HG02943 (cell line): ENCODE measurements at regions not wholly inside any gene's neighbourhood (a gene's known extent, or its start where the extent isn't known, plus 50 kb on each side); places are given as distances from the start of the nearest gene placed in this dataset.

Experiments used
- ATAC-seq: cut with Tn5 transposase; IDR thresholded peaks from one replicate; pipeline ENCODE4 v1.9.1; 2021; ENCODE audit warnings: mild to moderate bottlenecking, low read depth, moderate library complexity; ENCODE audit not compliant: unreplicated experiment

DNA sequence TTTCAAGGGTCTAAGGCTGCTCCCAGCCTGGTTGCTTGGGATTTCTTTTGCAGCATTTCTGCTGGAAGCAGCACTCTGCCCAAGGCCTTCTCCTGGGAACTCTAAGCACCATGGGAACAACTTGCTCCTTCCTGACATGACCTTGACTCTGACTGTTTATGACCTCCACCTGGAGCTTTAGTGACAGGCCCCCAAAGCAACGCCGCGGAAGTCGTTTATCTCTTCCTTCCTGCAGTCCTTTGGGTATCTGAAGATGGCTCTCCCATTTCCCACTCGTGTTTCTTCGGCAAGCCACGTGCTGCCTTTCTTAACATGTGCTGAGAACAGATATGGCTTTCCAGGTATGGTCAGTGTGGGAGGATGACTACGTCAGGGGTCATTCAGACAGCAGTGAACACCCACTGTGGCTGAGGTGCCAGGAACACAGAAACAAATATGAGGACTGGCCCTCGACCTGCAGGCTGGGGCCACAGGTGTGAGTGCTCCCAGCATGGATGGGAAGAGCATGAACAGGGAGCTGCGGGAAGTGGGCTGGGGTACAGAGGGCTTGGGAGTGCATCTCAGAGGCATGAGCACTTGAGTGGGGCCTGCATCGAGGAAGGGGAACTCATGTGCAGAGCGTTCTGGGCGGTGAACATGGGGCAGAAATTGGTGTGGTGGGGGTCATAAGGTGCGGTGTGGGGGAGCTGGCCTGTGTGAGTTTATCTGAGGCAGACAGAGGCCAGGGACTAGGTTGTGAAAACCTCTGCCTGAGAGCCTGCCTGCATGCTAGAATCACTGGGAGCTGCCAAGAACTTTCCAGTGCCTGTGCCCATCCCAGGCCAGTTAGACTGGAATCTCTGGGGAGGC, 140.5 kb downstream of the TSN start:
- ATAC-seq = no peak

DNA sequence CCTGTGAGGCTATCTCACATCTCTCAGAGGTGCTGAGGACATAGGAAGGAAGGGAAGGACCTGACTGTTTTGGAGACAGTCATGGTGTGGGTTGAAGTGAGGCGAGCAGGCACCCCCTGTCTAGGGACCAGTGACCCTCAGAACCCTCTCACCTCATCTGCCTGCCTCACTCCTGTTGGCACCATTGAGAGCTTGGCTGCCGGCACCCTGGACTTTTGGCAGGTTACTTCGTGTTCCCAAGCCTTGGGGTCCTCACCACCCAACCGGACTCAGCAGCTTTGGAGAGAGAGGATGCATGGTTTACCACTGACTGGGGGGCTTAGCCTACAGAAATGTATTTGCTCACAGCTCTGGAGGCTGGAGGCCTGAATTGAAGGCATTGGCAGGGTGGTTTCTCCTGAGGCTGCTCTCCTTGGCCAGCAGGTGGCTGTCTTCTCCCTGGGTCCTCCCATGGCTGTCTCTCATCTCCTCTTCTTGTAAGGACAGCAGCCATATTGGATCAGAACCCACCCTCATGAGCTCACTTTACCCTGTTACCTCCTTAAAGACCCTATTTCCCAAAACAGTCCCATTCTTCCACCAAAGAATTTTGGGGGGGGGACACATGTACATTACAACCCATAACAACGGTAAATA, 142.0 kb downstream of the TSN start:
- ATAC-seq = peak; percentile 81

- ATAC-seq = no peak
These were observed 143.0 kb downstream of the TSN start for GRCh38 chr2:121898483-121898882.

DNA sequence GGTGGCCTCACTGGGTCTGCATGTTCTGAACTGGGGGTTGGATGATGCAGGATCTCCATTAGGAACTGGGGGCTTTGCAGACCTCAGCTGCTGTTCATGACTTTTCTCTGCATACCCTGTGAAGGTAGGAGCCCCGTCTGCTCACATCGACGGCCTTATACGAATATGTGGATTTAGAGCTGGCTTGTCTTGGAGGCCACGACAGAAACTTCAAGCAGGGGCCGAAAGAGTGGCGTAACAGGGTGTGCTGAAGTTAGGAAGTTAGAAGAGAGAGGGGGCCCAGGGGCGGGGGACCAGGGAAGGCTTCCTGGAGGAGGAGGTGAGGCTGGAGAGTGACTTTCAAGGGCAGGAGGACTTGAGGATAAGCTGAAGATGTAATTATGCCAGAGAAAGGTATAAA, 144.9 kb downstream of the TSN start:
- no peak for ATAC-seq

DNA sequence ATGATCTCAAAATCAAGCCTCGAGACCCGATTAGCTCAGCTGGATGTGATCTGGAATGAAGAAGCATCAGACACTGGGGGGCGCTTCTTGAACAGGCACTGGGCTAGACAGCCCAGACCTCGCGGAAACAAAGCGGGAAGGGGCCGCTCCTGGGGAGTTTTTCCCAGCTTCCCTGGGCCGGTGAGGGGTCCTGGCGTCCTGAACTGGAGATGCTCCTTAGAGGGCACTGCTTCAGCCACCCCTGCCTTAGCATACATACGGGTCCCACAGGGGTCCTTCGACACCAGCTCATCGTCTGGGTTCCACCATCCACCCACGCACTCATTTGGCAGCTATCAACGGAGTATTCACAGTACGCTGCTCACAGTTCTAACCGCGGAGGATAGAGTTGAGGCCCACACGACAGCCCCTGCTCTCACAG, 146.7 kb downstream of the TSN start:
- ATAC-seq = no peak

DNA sequence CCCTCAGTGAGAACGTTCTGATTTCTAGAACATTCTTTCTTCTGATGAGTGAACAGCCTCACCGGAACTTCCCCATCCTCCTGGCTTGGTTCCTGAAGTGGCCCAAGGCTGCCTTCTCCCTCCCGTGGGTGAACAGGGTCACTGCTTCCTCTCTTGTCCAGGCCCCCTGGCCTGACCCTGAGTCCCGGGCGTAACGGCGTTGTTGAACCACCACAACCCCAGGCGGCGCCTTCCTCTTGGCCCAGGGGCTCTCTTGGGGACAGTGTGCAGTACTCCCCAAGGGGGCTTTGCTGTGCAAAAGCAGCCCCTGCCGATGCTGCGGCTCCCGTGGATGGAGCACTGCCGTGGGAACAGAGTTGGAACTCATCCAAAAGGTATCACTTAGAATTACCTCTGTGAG, 147.2 kb downstream of the TSN start:
- ATAC-seq = no peak

DNA sequence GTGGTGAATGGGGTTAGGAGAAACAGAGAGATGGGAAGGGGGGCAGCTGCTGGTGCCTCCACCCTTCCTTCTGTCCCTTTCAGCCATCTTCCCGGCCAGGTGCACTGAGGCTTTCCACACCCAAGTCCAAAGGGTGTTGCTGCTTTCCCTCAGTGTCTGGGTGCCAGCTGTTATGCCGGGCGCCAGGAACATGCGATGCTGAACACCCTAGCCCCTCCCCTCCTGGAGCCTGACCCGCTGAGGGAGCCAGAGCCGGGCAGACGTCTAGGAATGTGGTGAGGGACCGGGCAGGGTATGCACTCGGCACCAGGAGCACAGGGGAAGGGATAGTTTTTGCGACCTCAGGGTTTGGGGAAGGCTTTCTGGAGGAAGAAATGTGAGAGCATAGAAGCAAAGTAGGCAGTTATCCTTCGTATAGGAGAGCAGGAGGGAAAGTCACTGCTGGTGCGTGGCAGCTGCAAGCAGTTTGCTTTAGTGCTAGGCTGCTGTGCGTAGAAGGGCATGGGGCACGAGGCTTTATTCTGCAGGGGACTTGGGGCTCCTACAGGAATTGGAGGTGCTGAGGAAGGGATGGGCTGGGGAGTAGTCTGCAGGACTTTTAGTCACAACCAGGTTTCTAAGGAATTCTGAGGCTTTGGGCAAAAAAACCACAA, 147.7 kb downstream of the TSN start:
- ATAC-seq = no peak

DNA sequence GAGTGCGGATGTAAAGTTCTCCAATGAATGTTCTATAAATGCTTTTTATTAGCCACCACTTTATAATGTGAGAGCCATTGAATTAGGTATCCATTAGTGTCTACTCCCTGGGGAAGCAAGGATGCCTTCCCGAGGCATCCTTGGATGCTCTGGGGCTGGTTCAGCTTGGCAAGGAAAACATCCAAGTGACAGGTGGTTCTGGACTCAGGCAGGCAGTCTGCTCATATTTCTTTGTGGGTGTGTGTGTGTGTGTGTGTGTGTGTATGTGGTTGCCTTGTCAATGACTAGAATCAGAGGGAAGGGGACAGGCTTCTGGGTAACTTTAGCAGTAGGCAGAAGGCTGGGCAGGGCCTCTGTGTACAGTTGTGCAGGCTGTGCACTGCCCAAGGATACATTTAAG, 149.2 kb downstream of the TSN start:
- no peak for ATAC-seq

DNA sequence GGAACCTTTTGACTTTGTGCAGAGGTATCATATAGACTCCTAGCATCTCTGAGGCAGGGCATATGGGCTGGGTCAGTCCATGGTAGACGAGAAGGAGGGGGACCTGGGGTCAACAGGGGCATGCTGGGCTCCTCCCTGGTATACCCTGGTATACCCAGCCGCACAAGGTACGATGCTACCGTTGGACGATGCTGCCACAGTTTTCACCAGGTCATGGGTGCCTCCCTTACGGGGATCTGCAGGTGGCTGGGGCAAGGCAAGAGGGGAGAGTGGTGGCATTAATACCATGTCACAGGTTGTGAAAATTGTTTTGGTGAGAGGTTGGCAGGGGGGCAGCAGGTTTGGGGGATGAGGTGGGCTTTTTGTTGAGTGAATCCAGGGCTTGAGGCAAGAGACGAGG, 149.8 kb downstream of the TSN start:
- ATAC-seq = no peak

- no peak for ATAC-seq
These were observed 150.7 kb downstream of the TSN start for GRCh38 chr2:121906170-121906569.

DNA sequence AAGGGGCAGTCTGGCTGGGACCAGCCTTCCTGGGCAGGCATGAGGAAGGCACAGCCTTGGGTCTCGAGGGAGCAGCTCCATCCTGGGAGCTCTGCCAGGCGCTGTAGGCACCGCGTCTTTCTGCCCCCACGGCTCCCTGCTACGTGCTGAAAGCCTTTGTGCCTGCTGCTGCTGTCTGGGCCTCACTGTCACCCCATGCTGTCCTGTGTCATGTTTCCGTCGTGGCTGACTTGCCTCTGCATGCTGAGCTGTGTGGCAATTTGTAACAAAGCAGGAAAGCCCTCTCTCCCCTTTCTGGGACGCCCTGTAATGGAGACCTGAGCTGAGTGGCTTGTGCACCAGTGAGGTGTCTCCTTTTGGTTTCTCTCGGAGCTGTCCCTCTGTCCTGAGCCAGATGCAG, 152.5 kb downstream of the TSN start:
- no peak for ATAC-seq

DNA sequence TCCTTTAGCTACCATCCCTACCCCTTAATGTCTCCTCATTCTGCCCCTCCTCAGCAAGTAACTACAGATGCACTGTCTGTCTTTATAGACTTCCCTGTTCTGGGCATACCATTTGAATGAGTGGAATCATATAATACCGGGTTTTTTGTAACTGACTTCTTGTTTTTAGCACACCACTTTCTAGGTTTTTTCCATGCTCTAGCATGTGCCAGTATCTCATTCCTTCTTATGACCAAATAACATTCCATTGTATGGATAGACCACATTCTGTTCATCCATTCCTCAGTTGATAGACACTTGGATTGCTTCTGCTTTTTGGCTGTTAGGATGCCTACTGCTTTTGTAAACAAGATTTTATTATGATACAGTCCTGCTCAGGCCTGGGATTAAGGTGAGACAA, 154.7 kb downstream of the TSN start:
- ATAC-seq = no peak

DNA sequence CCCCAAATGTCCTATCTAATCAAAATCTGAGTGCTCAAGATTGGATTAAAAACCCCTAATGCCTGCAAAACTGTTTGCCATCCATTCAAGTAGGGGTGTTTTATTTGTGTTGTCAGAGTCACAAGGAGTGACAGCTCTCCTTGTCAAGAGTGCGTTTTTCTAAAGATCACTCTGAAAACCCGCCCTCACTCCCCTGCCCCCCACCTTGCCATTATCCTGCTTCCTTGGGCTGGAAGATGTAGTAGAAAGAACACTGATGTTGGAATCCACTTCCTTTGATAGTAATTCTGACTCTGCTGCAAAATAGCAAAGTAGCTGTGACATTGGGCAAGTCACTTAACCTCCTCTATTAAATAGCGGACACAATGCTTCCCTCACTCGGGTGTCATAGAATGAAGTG, 155.6 kb downstream of the TSN start:
- no peak for ATAC-seq

- no peak for ATAC-seq
These were observed 161.7 kb downstream of the TSN start for GRCh38 chr2:121917143-121917542.

GRCh38 chr2:121918231-121918630, 162.8 kb downstream of the TSN start:
- no peak for ATAC-seq

GRCh38 chr2:121919803-121920202, 164.4 kb downstream of the TSN start:
- no peak for ATAC-seq

GRCh38 chr2:121925466-121925865, 170.0 kb downstream of the TSN start:
- no peak for ATAC-seq

DNA sequence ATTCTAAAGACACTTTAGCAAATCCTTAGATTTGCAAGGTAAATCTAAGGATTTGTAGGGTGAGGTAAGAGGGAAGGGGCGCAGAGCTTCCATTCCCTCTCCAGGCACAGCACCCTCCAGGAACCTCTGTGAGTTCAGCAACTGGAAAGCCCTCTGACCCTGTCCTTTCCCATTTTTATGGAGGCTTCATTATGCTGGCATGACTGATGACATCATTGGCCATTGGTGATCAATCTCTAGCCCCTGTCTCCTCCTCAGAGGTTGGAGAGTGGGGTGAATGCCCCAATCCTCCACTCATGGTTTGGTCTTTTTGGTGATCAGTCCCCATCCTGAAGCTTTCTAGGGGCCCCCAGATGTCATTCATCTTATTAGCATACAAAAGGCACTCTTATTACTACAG, 187.8 kb downstream of the TSN start:
- ATAC-seq = no peak

DNA sequence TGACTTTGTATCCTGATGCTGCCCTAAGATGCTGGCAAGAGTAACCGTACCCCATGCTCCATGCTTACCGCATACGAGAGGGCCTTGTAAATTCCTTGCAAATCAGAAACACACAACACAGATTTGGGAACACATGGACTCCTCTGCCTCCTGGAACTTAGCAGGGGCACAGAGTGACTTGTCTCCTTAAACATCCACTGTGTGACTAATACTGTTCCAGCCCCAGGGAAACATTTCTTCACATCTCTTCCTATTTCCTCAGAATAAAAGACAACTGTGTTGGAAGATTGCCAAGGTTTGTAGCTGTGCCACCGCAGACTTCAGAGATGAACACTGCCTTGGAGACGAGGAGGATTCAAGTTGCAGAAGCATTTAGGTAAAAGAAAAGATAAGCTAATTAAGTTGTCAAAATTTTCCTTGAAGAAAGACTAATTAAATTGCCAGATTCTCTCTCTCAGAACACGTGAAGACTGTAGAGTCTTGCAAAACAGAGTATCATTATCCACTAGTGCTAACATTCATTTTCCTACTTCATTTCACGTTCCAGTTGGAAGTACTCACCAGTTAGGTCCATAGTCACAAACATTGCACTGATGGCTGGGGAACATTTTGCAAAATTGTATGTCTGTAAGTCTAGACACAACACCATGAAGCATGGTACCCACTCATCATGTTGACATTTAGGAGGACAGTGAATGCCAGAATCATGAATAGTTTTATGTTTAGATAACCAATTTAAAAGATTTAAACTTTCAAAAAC, 188.8 kb downstream of the TSN start:
- ATAC-seq = no peak

- no peak for ATAC-seq
These were observed 192.2 kb downstream of the TSN start for GRCh38 chr2:121947674-121948073.

- no peak for ATAC-seq
These were observed 193.8 kb downstream of the TSN start for GRCh38 chr2:121949271-121949670.
